Suprapubic skin (tissue), 4 donors: ENCODE measurements at regions not wholly inside any gene's neighbourhood (a gene's known extent, or its start where the extent isn't known, plus 50 kb on each side); places are given as distances from the start of the nearest gene placed in this dataset.

Experiments
- EP300 ChIP-seq: sonication (generic); formaldehyde crosslinking; IDR thresholded peaks from one replicate; pipeline ENCODE4 v1.6.1; 2017; ENCODE audit warnings: antibody characterized with exemption
- POLR2AphosphoS5 ChIP-seq, 3 donors: sonication (generic); formaldehyde crosslinking; IDR thresholded peaks; one replicate each; pipeline ENCODE4 v1.6.1; 2017; ENCODE audit warnings: antibody characterized with exemption in 3 of 3
- TF ChIP-seq, protein P1 (sequence below), 2 donors: fragments of 200-600 bp in 1 of 2; fragments of 450-650 bp in 1 of 2; sonication (generic) in 1 of 2; IDR thresholded peaks; one replicate each; pipeline ENCODE4 v1.5.1; 2016 to 2019; ENCODE audit warnings: antibody characterized with exemption in 2 of 2, mild to moderate bottlenecking in 1 of 2, moderate library complexity in 1 of 2

DNA sequence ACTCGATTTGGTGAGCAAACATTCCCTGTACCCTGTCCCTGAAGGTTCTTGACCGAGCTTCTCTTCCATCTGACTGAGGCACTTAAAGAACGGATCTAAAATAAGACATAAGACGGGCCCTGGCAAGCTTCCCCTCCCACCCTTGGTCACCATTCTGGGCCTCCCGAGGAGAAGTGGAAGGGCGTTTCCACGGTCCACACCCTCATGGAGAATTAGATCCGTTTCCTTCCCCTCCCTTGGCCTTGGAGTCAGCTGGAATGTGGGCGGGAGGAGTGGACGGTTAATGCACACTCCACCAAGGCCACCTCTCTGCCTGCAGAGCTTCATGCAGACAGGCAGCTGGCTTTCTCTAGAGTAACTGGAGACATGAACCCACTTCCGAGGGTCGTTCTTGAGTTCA lies 257.3 kb upstream of the APCDD1 start:
- TF ChIP-seq EP300 (no peak), POLR2AphosphoS5 (IDR thresholded peaks at IDR 0.05) (no peak)
- TF ChIP-seq, protein P1, sequence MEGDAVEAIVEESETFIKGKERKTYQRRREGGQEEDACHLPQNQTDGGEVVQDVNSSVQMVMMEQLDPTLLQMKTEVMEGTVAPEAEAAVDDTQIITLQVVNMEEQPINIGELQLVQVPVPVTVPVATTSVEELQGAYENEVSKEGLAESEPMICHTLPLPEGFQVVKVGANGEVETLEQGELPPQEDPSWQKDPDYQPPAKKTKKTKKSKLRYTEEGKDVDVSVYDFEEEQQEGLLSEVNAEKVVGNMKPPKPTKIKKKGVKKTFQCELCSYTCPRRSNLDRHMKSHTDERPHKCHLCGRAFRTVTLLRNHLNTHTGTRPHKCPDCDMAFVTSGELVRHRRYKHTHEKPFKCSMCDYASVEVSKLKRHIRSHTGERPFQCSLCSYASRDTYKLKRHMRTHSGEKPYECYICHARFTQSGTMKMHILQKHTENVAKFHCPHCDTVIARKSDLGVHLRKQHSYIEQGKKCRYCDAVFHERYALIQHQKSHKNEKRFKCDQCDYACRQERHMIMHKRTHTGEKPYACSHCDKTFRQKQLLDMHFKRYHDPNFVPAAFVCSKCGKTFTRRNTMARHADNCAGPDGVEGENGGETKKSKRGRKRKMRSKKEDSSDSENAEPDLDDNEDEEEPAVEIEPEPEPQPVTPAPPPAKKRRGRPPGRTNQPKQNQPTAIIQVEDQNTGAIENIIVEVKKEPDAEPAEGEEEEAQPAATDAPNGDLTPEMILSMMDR (IDR thresholded peaks at IDR 0.05) = no peak
